ENCODE measurements at regions not wholly inside any gene's neighbourhood (a gene's known extent, or its start where the extent isn't known, plus 50 kb on each side); places are given as distances from the start of the nearest gene placed in this dataset.

DNA sequence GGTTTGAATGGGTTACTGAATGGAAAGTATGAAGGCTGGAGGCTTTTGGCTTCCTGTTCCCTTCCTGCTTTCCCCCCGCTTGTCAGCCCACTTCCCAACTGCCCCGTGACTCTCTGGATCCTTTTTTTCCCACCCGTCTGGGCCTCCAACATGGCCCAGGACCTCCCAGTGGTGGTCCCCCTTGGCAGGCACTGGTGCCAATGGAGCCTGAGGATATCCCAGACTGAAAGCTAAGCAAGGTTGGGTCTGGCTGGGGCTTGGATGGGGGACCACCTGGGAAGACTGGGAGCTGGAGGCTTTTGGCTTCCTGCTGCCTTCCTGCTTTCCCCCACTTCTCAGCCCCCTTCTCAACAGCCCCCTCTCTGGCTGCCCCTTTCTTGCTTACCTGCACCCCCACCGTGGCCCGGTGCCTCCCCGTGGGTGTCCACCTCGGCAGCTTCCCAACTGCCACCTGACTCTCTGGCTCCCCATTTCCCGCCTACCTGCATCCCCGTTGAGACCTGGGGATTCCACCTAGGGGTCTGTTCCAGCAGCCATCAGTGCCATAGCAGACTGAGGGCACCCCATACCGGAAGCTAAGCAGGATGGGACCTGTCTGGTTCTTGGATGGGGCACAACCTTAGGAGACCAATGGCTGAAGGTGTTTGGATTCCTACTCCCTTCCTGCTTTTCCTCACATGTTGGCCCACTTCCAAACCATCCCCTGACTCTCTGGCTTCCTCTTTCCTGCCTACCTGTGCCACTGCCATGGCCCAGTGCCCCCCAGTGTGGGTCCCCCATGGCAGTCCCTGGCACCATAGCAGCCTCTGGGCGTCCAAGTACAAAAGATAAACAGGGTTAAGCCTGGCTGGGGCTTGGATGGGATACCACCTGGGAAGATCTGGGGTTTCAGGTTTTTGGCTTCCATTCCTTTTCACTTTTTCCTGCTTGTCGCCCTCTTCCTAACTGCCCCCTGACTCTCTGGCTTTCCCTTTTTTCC lies 2295.3 kb downstream of the TP53TG3F start:
- TF ChIP-seq POLR2A (IDR thresholded peaks at IDR 0.05), result no peak
- TF ChIP-seq, protein P1, sequence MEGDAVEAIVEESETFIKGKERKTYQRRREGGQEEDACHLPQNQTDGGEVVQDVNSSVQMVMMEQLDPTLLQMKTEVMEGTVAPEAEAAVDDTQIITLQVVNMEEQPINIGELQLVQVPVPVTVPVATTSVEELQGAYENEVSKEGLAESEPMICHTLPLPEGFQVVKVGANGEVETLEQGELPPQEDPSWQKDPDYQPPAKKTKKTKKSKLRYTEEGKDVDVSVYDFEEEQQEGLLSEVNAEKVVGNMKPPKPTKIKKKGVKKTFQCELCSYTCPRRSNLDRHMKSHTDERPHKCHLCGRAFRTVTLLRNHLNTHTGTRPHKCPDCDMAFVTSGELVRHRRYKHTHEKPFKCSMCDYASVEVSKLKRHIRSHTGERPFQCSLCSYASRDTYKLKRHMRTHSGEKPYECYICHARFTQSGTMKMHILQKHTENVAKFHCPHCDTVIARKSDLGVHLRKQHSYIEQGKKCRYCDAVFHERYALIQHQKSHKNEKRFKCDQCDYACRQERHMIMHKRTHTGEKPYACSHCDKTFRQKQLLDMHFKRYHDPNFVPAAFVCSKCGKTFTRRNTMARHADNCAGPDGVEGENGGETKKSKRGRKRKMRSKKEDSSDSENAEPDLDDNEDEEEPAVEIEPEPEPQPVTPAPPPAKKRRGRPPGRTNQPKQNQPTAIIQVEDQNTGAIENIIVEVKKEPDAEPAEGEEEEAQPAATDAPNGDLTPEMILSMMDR (IDR thresholded peaks at IDR 0.05), result no peak
- no peak for TF ChIP-seq POLR2AphosphoS5 (IDR thresholded peaks at IDR 0.05)
- TF ChIP-seq EP300 (IDR thresholded peaks at IDR 0.05), result no peak
